HG03064 (cell line): ENCODE measurements at regions not wholly inside any gene's neighbourhood (a gene's known extent, or its start where the extent isn't known, plus 50 kb on each side); places are given as distances from the start of the nearest gene placed in this dataset.

Source experiments
- ATAC-seq: cut with Tn5 transposase; IDR thresholded peaks from one replicate; pipeline ENCODE4 v1.9.1; 2021; ENCODE audit warnings: low read depth; ENCODE audit not compliant: unreplicated experiment

GRCh38 chr18:73274812-73275621, 407.2 kb upstream of the NETO1 start:
- no peak for ATAC-seq

- no peak for ATAC-seq
These were observed 403.3 kb upstream of the NETO1 start for GRCh38 chr18:73270920-73271634.

- no peak for ATAC-seq
These were observed 396.8 kb upstream of the NETO1 start for GRCh38 chr18:73264562-73264921.

GRCh38 chr18:73261923-73262322, 394.1 kb upstream of the NETO1 start:
- no peak for ATAC-seq

- ATAC-seq: no peak
These were observed 393.5 kb upstream of the NETO1 start for GRCh38 chr18:73261243-73261642.

GRCh38 chr18:73258375-73259087, 390.7 kb upstream of the NETO1 start:
- ATAC-seq: no peak

- no peak for ATAC-seq
These were observed 386.8 kb upstream of the NETO1 start for GRCh38 chr18:73254564-73254963.

GRCh38 chr18:73249030-73249429, 381.2 kb upstream of the NETO1 start:
- ATAC-seq: no peak

- no peak for ATAC-seq
These were observed 379.0 kb upstream of the NETO1 start for GRCh38 chr18:73246763-73247162.

GRCh38 chr18:73245345-73245744, 377.6 kb upstream of the NETO1 start:
- no peak for ATAC-seq

GRCh38 chr18:73244401-73244800, 376.6 kb upstream of the NETO1 start:
- no peak for ATAC-seq

GRCh38 chr18:73240899-73241298, 373.1 kb upstream of the NETO1 start:
- no peak for ATAC-seq

GRCh38 chr18:73235921-73236320, 368.1 kb upstream of the NETO1 start:
- ATAC-seq: no peak

- ATAC-seq: peak; percentile 86
These were observed 367.7 kb upstream of the NETO1 start for GRCh38 chr18:73235491-73235890.

- ATAC-seq: no peak
These were observed 365.1 kb upstream of the NETO1 start for GRCh38 chr18:73232933-73233332.

- no peak for ATAC-seq
These were observed 352.9 kb upstream of the NETO1 start for GRCh38 chr18:73220663-73221062.

GRCh38 chr18:73218293-73218692, 350.5 kb upstream of the NETO1 start:
- ATAC-seq: no peak

GRCh38 chr18:73214970-73215369, 347.2 kb upstream of the NETO1 start:
- ATAC-seq: no peak

GRCh38 chr18:73212442-73212841, 344.7 kb upstream of the NETO1 start:
- ATAC-seq: no peak

GRCh38 chr18:73201940-73202339, 334.2 kb upstream of the NETO1 start:
- ATAC-seq: no peak

GRCh38 chr18:73199151-73199550, 331.4 kb upstream of the NETO1 start:
- ATAC-seq: no peak
